Type B pancreatic cell (in vitro differentiated cells): ENCODE measurements at regions not wholly inside any gene's neighbourhood (a gene's known extent, or its start where the extent isn't known, plus 50 kb on each side); places are given as distances from the start of the nearest gene placed in this dataset.

Experiments used
- DNase-seq: peaks from one replicate; pipeline ENCODE4 v3.0.0; 2021; ENCODE audit warnings: mixed read lengths; ENCODE audit not compliant: unreplicated experiment; ENCODE audit errors: extremely low spot score
- H3K27ac Mint-ChIP-seq: 2 replicates; pipeline ENCODE4 v1.8.0; 2021; ENCODE audit warnings: mild to moderate bottlenecking, mixed read lengths
- H3K27me3 Mint-ChIP-seq: 2 replicates; pipeline ENCODE4 v1.8.0; 2021; ENCODE audit warnings: mixed read lengths
- H3K36me3 Mint-ChIP-seq: 2 replicates; pipeline ENCODE4 v1.8.0; 2021; ENCODE audit warnings: mixed read lengths
- H3K4me1 Mint-ChIP-seq: one replicate; pipeline ENCODE4 v1.8.0; 2021; ENCODE audit warnings: mixed read lengths; ENCODE audit not compliant: unreplicated experiment
- H3K4me3 Mint-ChIP-seq: 2 replicates; pipeline ENCODE4 v1.8.0; 2021; ENCODE audit warnings: mild to moderate bottlenecking, mixed read lengths
- H3K9me3 Mint-ChIP-seq: 2 replicates; pipeline ENCODE4 v1.8.0; 2021; ENCODE audit warnings: mixed read lengths
- CTCF ChIP-seq: fragments of 200-600 bp; sonication (generic); conservative IDR thresholded peaks from 2 replicates; pipeline ENCODE4 v1.5.0; 2021; ENCODE audit warnings: antibody characterized with exemption, mild to moderate bottlenecking

GRCh38 chr2:120679526-120679925, 56.1 kb upstream of the GLI2 start:
- H3K9me3 Mint-ChIP-seq, result no peaks in the 10 kb centered on the region
- peaks cover 35% of the 10 kb centered on the region for H3K27me3 Mint-ChIP-seq
- DNase-seq, result no peak
- no peaks in the 10 kb centered on the region for H3K36me3 Mint-ChIP-seq
- no peak overlapping the region for H3K27ac Mint-ChIP-seq
- H3K4me3 Mint-ChIP-seq, result no peak overlapping the region
- TF ChIP-seq CTCF, result no peak
- peaks cover 9% of the 10 kb centered on the region for H3K4me1 Mint-ChIP-seq

DNA sequence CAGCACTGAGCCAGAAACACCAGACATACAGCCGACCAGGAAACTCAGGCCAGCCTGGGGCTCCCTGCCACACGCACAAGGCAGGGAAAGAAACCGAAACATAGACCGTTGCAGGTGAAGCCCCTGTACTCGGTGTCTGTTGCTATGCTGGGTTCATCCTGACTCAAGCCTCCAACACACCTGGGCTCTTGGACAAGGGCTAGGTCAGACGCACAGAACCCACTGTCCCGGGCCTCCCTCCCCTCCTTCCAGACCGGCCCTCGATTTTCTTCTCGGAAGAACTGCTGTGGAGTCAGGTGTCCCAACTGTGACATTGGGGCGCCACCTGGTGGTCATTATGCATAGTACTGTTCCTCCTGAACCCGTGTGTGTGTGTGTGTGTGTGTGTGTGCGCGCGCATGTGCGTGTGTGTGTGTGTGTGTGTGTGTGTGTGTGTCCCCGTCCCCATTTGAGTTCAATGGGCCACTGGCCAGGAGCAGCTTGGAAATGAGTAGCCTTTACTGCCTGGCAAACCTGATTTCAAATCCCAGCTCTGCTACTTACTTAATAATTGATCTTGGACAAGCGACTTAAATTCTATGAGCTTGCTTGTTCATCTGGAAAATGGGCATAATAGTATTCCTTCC, 55.4 kb upstream of the GLI2 start:
- Mint-ChIP-seq H3K4me1 (peaks cover 9% of the 10 kb centered on the region), H3K27me3 (peaks cover 35% of the 10 kb centered on the region), H3K27ac (peak overlapping the region; percentile 54), H3K4me3 (peak overlapping the region; percentile 51), H3K9me3 (no peaks in the 10 kb centered on the region), H3K36me3 (no peaks in the 10 kb centered on the region)
- peak; percentile 87 for DNase-seq
- TF ChIP-seq CTCF, result peak; percentile 73

- no peak overlapping the region for H3K4me3 Mint-ChIP-seq
- no peak overlapping the region for H3K27ac Mint-ChIP-seq
- no peaks in the 10 kb centered on the region for H3K36me3 Mint-ChIP-seq
- peaks cover 30% of the 10 kb centered on the region for H3K27me3 Mint-ChIP-seq
- no peaks in the 10 kb centered on the region for H3K9me3 Mint-ChIP-seq
- DNase-seq, result no peak
- peaks cover 9% of the 10 kb centered on the region for H3K4me1 Mint-ChIP-seq
- no peak for TF ChIP-seq CTCF
Observed at GRCh38 chr2:120681181-120681580, 54.5 kb upstream of the GLI2 start.

- Mint-ChIP-seq H3K27me3 (peaks cover 23% of the 10 kb centered on the region), H3K4me1 (peaks cover 9% of the 10 kb centered on the region), H3K9me3 (no peaks in the 10 kb centered on the region), H3K4me3 (no peak overlapping the region), H3K36me3 (no peaks in the 10 kb centered on the region), H3K27ac (no peak overlapping the region)
- no peak for DNase-seq
- TF ChIP-seq CTCF, result no peak
Observed at GRCh38 chr2:120681696-120682288, 53.9 kb upstream of the GLI2 start.

DNA sequence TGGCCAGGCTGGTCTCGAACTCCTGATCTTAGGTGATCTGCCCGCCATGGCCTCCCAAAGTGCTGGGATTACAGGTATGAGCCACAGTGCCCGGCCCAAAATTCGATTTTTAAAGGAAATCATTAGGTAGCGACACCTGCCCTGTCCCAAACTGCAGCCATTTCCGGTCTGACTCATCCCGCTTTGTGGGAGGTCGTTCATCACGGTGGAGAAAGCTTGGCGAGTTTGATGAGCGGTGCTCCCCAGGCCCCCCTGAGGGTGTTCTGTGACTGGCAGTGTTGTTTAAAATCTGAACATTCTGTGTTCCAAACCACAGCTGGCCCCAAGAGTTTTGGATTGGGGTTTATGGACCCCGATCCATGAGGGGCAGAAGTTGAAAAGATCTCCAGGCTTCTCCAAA, 53.0 kb upstream of the GLI2 start:
- H3K36me3 Mint-ChIP-seq, result no peaks in the 10 kb centered on the region
- no peak for TF ChIP-seq CTCF
- peaks cover 20% of the 10 kb centered on the region for H3K27me3 Mint-ChIP-seq
- H3K4me3 Mint-ChIP-seq, result no peak overlapping the region
- H3K27ac Mint-ChIP-seq, result no peak overlapping the region
- H3K4me1 Mint-ChIP-seq, result peaks cover 9% of the 10 kb centered on the region
- no peaks in the 10 kb centered on the region for H3K9me3 Mint-ChIP-seq
- no peak for DNase-seq
